ENCODE measurements at regions not wholly inside any gene's neighbourhood (a gene's known extent, or its start where the extent isn't known, plus 50 kb on each side); places are given as distances from the start of the nearest gene placed in this dataset.

GRCh38 chr12:89165703-89166102, 186.6 kb downstream of the DUSP6 start:
- TF ChIP-seq CTCF (IDR thresholded peaks at IDR 0.05) (no peak), USF1 (IDR thresholded peaks at IDR 0.05; ENCODE audit: borderline replicate concordance, low read depth) (no peak), POLR2AphosphoS5 (IDR thresholded peaks at IDR 0.05; ENCODE audit: low read depth, low read length) (no peak), RAD21 (IDR thresholded peaks at IDR 0.05; ENCODE audit: low read length) (no peak), CHD2 (IDR thresholded peaks at IDR 0.05; ENCODE audit: low read length, partially characterized antibody) (no peak), GATA2 (CRISPR knock-in tag; IDR thresholded peaks at IDR 0.05) (no peak), EP300 (IDR thresholded peaks at IDR 0.05; ENCODE audit: borderline replicate concordance in 1 of 2, low read depth in 1 of 2, low read length in 1 of 2) (no peak)
- TF ChIP-seq, protein P1, sequence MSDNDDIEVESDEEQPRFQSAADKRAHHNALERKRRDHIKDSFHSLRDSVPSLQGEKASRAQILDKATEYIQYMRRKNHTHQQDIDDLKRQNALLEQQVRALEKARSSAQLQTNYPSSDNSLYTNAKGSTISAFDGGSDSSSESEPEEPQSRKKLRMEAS (IDR thresholded peaks at IDR 0.05; ENCODE audit: low read depth), result no peak
